Adrenal gland (tissue), 9 donors: ENCODE measurements at regions not wholly inside any gene's neighbourhood (a gene's known extent, or its start where the extent isn't known, plus 50 kb on each side); places are given as distances from the start of the nearest gene placed in this dataset.
A peak's percentile ranks its signal among the peaks of the same experiment; 100 is the strongest.

ENCODE experiments used
- DNase-seq, 7 donors: peaks; one replicate each; pipeline ENCODE4 v3.0.0-alpha.2; 2019 to 2020
- H3K27ac ChIP-seq, 5 donors: fragments of 200-600 bp; sonication (generic) in 4 of 5; 1 replicate in 3 of 5; 2 replicates in 2 of 5; pipeline versions ENCODE4 v1.5.1 to v1.8.0; 2016 to 2020; ENCODE audit warnings: mild to moderate bottlenecking in 1 of 5
- H3K27me3 ChIP-seq: fragments of 200-600 bp; 2 replicates; pipeline ENCODE4 v1.8.0; 2021
- H3K36me3 ChIP-seq, 2 donors: fragments of 200-600 bp; replicated peaks in 1 of 2; 1 replicate in 1 of 2; 2 replicates in 1 of 2; pipeline versions ENCODE4 v1.5.1 to v1.8.0; 2018 to 2022
- H3K4me1 ChIP-seq, 2 donors: fragments of 200-600 bp; replicated peaks in 1 of 2; 1 replicate in 1 of 2; 2 replicates in 1 of 2; pipeline versions ENCODE4 v1.5.1 to v1.8.0; 2018 to 2021
- H3K4me3 ChIP-seq, 4 donors: fragments of 200-600 bp; sonication (generic) in 3 of 4; one replicate each; pipeline ENCODE4 v1.5.1; 2016 to 2018
- H3K9me3 ChIP-seq, 3 donors: fragments of 200-600 bp; sonication (generic) in 1 of 3; replicated peaks in 1 of 3; 1 replicate in 2 of 3; 2 replicates in 1 of 3; pipeline versions ENCODE4 v1.5.1 to v1.8.0; 2016 to 2021
- POLR2A ChIP-seq, 2 donors: fragments of 450-650 bp; IDR thresholded peaks; one replicate each; pipeline ENCODE4 v1.6.1; 2017; ENCODE audit warnings: antibody characterized with exemption in 2 of 2, mild to moderate bottlenecking in 2 of 2, moderate library complexity in 1 of 2
- WGBS, 4 donors: extraction: QIAGEN DNeasy Blood & Tissue Kit in 2 of 4; methylation state at CpG; one replicate each; pipeline versions ENCODE4 v1.1.5 to v1.1.7; 2013 to 2017; 5-methylcytosine and 5-hydroxymethylcytosine counted together
- intact Hi-C, 2 donors: fragments of 100-400 bp; cut with DNase I; formaldehyde crosslinking; loops; one replicate each; pipeline versions ENCODE4 v1.14.1 to v1.15.0; 2022 to 2023
- TF ChIP-seq, protein P1 (sequence below), 6 experiments: fragments of 450-650 bp in 4 of 6; fragments of 200-600 bp in 2 of 6; sonication (generic) in 1 of 6; IDR thresholded peaks; 1 replicate in 5 of 6; 2 replicates in 1 of 6; pipeline versions ENCODE4 v1.5.1 to v1.8.0; 2016 to 2021; ENCODE audit warnings: antibody characterized with exemption in 6 of 6, mild to moderate bottlenecking in 2 of 6, moderate library complexity in 1 of 6
- donor health status: healthy with polysubstance abuse.
- donor health status: Bipolar disorder and iron deficiency.
- donor health status: DM: yes; HTN: yes; CAD: no.
- donor health status: DM: no; HTN: no; CAD: no.
- donor health status: DM: no; HTN: no; CAD: no.

DNA sequence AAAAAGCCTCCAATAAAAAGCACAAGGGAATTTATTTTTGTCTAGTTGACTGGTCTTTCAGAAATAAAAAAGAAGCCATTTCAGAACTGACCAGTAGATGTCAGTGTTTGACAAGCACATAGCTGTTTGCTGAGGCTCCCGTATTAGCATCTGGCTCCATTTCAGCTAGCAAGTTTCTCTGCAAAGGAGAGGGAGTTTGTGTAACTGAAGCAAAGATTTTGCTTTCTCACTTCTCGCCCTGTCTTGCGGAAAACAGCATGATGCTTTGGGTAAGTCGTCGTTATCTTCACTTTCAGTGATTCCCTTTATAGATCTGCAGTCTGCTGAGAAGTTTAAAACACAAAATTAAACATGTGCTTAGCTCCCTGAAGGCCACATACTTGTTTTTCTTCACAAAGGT lies 85.5 kb downstream of the CT47B1 start:
- Histone ChIP-seq H3K36me3 (no peaks in the 10 kb centered on the region), H3K27ac (no peak overlapping the region), H3K4me3 (no peak overlapping the region), H3K9me3 (no peaks in the 10 kb centered on the region), H3K4me1 (peaks cover 0 to 6% of the 10 kb centered on the region in 2 donors), H3K27me3 (peaks cover 15% of the 10 kb centered on the region)
- DNase-seq: peak; percentile 37 to 60 (median 52)
- intact Hi-C loops: no loop called here
- WGBS, 4 donors: 0 to 1% (median 1%) methylated on average over 5 of the region's 5 CpGs
- TF ChIP-seq, protein P1, sequence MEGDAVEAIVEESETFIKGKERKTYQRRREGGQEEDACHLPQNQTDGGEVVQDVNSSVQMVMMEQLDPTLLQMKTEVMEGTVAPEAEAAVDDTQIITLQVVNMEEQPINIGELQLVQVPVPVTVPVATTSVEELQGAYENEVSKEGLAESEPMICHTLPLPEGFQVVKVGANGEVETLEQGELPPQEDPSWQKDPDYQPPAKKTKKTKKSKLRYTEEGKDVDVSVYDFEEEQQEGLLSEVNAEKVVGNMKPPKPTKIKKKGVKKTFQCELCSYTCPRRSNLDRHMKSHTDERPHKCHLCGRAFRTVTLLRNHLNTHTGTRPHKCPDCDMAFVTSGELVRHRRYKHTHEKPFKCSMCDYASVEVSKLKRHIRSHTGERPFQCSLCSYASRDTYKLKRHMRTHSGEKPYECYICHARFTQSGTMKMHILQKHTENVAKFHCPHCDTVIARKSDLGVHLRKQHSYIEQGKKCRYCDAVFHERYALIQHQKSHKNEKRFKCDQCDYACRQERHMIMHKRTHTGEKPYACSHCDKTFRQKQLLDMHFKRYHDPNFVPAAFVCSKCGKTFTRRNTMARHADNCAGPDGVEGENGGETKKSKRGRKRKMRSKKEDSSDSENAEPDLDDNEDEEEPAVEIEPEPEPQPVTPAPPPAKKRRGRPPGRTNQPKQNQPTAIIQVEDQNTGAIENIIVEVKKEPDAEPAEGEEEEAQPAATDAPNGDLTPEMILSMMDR (IDR thresholded peaks at IDR 0.05): peak; percentile 66 to 90 (median 78)
- TF ChIP-seq POLR2A (IDR thresholded peaks at IDR 0.05): no peak

DNA sequence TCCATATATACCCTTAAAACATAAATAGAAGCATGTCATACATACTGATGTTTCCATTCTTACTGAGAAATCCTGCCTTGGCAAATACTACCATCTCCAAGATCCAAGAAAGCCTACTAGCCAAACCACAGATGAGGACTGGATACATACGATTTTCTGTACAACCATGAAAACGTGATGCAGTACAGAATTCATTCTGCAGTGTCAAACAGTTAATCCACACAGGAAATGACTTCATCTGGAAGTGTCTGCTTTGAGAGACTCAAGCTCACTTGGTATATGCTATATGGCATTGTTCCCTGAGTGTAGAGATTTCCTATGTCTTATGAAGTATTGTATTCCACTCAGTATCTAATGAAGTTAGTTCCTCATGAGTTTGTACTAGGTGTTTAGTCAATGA lies 94.3 kb downstream of the CT47B1 start:
- WGBS, 4 donors: 33 to 55% (median 42%) methylated on average over 2 of the region's 2 CpGs

DNA sequence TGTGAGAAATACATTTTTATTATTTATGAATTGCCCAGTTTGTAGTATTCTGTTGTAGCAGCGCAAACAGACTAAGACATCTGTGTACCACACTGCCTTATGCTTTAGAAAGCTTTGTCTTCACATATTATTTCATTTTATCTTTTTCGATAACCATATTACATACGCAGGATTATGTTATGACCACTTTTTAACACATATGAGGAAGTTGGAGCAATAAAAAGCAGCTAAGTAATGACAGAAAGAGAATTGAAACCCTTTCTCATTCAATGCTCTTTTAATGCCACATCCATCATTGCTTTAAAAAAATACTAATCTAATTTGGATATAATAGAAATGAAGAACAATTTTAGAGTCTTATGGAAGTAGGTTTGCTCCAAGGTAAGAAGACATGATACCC lies 99.7 kb downstream of the CT47B1 start:
- TF ChIP-seq POLR2A (IDR thresholded peaks at IDR 0.05): no peak
- TF ChIP-seq, protein P1 (IDR thresholded peaks at IDR 0.05): no peak
- 80 to 90% (median 83%) methylated on average over 3 of the region's 3 CpGs for WGBS, 4 donors
- Histone ChIP-seq H3K27me3 (no peaks in the 10 kb centered on the region), H3K4me1 (no peaks in the 10 kb centered on the region), H3K27ac (no peak overlapping the region), H3K36me3 (no peaks in the 10 kb centered on the region), H3K9me3 (no peaks in the 10 kb centered on the region), H3K4me3 (no peak overlapping the region)
- intact Hi-C loops: loop anchor here in 1 of 2 donors (10.0 kb wide), 1 partner anchor 111 kb away; no protein-coding TSS in a partner anchor
- no peak for DNase-seq

More for the DNA sequence above, 94.3 kb downstream of the CT47B1 start:
- Histone ChIP-seq H3K36me3 (no peaks in the 10 kb centered on the region), H3K4me3 (no peak overlapping the region), H3K9me3 (no peaks in the 10 kb centered on the region), H3K27ac (no peak overlapping the region), H3K27me3 (peaks cover 5% of the 10 kb centered on the region), H3K4me1 (no peaks in the 10 kb centered on the region)
- no peak for TF ChIP-seq POLR2A (IDR thresholded peaks at IDR 0.05)
- TF ChIP-seq, protein P1 (IDR thresholded peaks at IDR 0.05): no peak
- no peak for DNase-seq
- intact Hi-C loops: no loop called here

GRCh38 chrX:120774606-120775005 lies 101.1 kb downstream of the CT47B1 start:
- no peaks in the 10 kb centered on the region for H3K27me3 ChIP-seq
- DNase-seq: no peak
- H3K9me3 ChIP-seq: no peaks in the 10 kb centered on the region
- no peaks in the 10 kb centered on the region for H3K36me3 ChIP-seq
- intact Hi-C loops: loop anchor here in 1 of 2 donors (10.0 kb wide), 1 partner anchor 110 kb away; no protein-coding TSS in a partner anchor
- peaks cover 0 to 3% of the 10 kb centered on the region in 2 donors for H3K4me1 ChIP-seq
- no peak for TF ChIP-seq POLR2A (IDR thresholded peaks at IDR 0.05)
- TF ChIP-seq, protein P1 (IDR thresholded peaks at IDR 0.05): no peak
- no peak overlapping the region for H3K27ac ChIP-seq
- H3K4me3 ChIP-seq: no peak overlapping the region
